ENCODE measurements at regions not wholly inside any gene's neighbourhood (a gene's known extent, or its start where the extent isn't known, plus 50 kb on each side); places are given as distances from the start of the nearest gene placed in this dataset.

GRCh38 chr1:214846276-214846675 lies 236.3 kb upstream of the KCNK2 start:
- TF ChIP-seq GATA2 (IDR thresholded peaks at IDR 0.05; ENCODE audit: low read depth, low read length), result no peak
- TF ChIP-seq GATA3 (IDR thresholded peaks at IDR 0.05; ENCODE audit: low read depth, low read length), result no peak
